ENCODE measurements at regions not wholly inside any gene's neighbourhood (a gene's known extent, or its start where the extent isn't known, plus 50 kb on each side); places are given as distances from the start of the nearest gene placed in this dataset.

- DNase-seq (ENCODE audit: extremely low spot score, insufficient read length, low read depth), result no peak
- FAIRE-seq, result no peak
These were observed 144.7 kb downstream of the FAM43A start for GRCh38 chr3:194830401-194830800.

- no peak for DNase-seq (ENCODE audit: extremely low spot score, insufficient read length, low read depth)
- FAIRE-seq, result no peak
These were observed 145.3 kb downstream of the FAM43A start for GRCh38 chr3:194830978-194831377.

GRCh38 chr3:194832346-194833104 lies 146.8 kb downstream of the FAM43A start:
- no peak for DNase-seq (ENCODE audit: extremely low spot score, insufficient read length, low read depth)
- FAIRE-seq, result no peak

- no peak for FAIRE-seq
These were observed 147.6 kb downstream of the FAM43A start for GRCh38 chr3:194833114-194833910.

GRCh38 chr3:194836661-194837060 lies 151.0 kb downstream of the FAM43A start:
- DNase-seq (ENCODE audit: extremely low spot score, insufficient read length, low read depth), result no peak
- FAIRE-seq, result no peak

More at GRCh38 chr3:194833114-194833910, 147.6 kb downstream of the FAM43A start:
- no peak for DNase-seq (ENCODE audit: extremely low spot score, insufficient read length, low read depth)

GRCh38 chr3:194837457-194838127 lies 151.9 kb downstream of the FAM43A start:
- FAIRE-seq, result no peak
- no peak for DNase-seq (ENCODE audit: extremely low spot score, insufficient read length, low read depth)

- no peak for FAIRE-seq
- no peak for DNase-seq (ENCODE audit: extremely low spot score, insufficient read length, low read depth)
These were observed 152.6 kb downstream of the FAM43A start for GRCh38 chr3:194838236-194838635.

GRCh38 chr3:194840661-194841514 lies 155.2 kb downstream of the FAM43A start:
- FAIRE-seq (no peak), DNase-seq (ENCODE audit: extremely low spot score, insufficient read length, low read depth) (no peak)

- no peak for FAIRE-seq
- no peak for DNase-seq (ENCODE audit: extremely low spot score, insufficient read length, low read depth)
These were observed 155.8 kb downstream of the FAM43A start for GRCh38 chr3:194841515-194841841.

- DNase-seq (ENCODE audit: extremely low spot score, insufficient read length, low read depth) (no peak), FAIRE-seq (no peak)
These were observed 157.9 kb downstream of the FAM43A start for GRCh38 chr3:194843556-194843955.

- DNase-seq (ENCODE audit: extremely low spot score, insufficient read length, low read depth), result no peak
- no peak for FAIRE-seq
These were observed 158.4 kb downstream of the FAM43A start for GRCh38 chr3:194844046-194844445.

GRCh38 chr3:194849166-194849875 lies 163.6 kb downstream of the FAM43A start:
- DNase-seq (ENCODE audit: extremely low spot score, insufficient read length, low read depth) (no peak), FAIRE-seq (no peak)

GRCh38 chr3:194851254-194851653 lies 165.6 kb downstream of the FAM43A start:
- no peak for DNase-seq (ENCODE audit: extremely low spot score, insufficient read length, low read depth)
- FAIRE-seq, result no peak

GRCh38 chr3:194851941-194852340 lies 166.3 kb downstream of the FAM43A start:
- DNase-seq (ENCODE audit: extremely low spot score, insufficient read length, low read depth) (no peak), FAIRE-seq (no peak)

- no peak for DNase-seq (ENCODE audit: extremely low spot score, insufficient read length, low read depth)
- no peak for FAIRE-seq
These were observed 166.7 kb downstream of the FAM43A start for GRCh38 chr3:194852345-194852744.

- FAIRE-seq (no peak), DNase-seq (ENCODE audit: extremely low spot score, insufficient read length, low read depth) (no peak)
These were observed 167.3 kb downstream of the FAM43A start for GRCh38 chr3:194852831-194853508.

GRCh38 chr3:194854206-194854605 lies 168.5 kb downstream of the FAM43A start:
- no peak for DNase-seq (ENCODE audit: extremely low spot score, insufficient read length, low read depth)
- no peak for FAIRE-seq

- FAIRE-seq (no peak), DNase-seq (ENCODE audit: extremely low spot score, insufficient read length, low read depth) (no peak)
These were observed 169.1 kb downstream of the FAM43A start for GRCh38 chr3:194854659-194855390.

All from GM18507 (cell line).